ENCODE measurements at regions not wholly inside any gene's neighbourhood (a gene's known extent, or its start where the extent isn't known, plus 50 kb on each side); places are given as distances from the start of the nearest gene placed in this dataset.

DNA sequence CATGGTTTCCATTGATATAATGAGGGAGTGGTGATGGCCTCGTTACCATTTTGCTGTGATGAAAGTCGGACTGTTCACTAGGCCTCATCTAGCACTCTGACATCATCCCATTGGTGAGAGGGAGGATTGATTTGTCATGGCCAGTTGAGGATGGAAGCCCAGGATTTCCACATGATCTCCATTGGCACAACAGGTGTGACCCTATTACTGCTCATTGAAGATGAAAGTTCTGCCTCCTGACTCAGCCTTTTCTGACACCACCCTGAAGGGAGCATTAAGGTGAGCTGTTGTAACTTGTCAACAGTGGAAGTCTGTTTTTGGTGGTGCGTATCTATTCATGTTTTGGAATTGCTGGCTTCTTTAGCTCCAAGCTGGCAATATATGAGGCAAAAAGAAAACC is 144.2 kb downstream of the PABPC4L start:
- TF ChIP-seq POLR2A (IDR thresholded peaks at IDR 0.05) (no peak), POLR2AphosphoS5 (IDR thresholded peaks at IDR 0.05) (no peak)
